Skeletal muscle cell (primary cell): ENCODE measurements at regions not wholly inside any gene's neighbourhood (a gene's known extent, or its start where the extent isn't known, plus 50 kb on each side); places are given as distances from the start of the nearest gene placed in this dataset.

Experiments
- DNase-seq: peaks from one replicate; pipeline ENCODE4 v3.0.0-alpha.2; 2010; ENCODE audit warnings: low read depth
- H3K4me3 ChIP-seq: 2 replicates; pipeline ENCODE4 v1.5.1; 2011; ENCODE audit warnings: low read depth, mild to moderate bottlenecking, control low read depth, low read length, moderate library complexity

GRCh38 chr13:31081316-31081715 is 80.4 kb downstream of the HSPH1 start:
- no peak for DNase-seq
- H3K4me3 ChIP-seq: no peak overlapping the region

GRCh38 chr13:31074756-31075155 is 86.9 kb downstream of the HSPH1 start:
- DNase-seq: no peak
- no peak overlapping the region for H3K4me3 ChIP-seq

GRCh38 chr13:31073859-31074718 is 87.6 kb downstream of the HSPH1 start:
- no peak overlapping the region for H3K4me3 ChIP-seq
- peak; percentile 22 for DNase-seq

GRCh38 chr13:31072041-31072440 is 89.7 kb downstream of the HSPH1 start:
- H3K4me3 ChIP-seq: no peak overlapping the region

GRCh38 chr13:31069808-31070534 is 91.7 kb downstream of the HSPH1 start:
- H3K4me3 ChIP-seq: no peak overlapping the region
- DNase-seq: no peak

More at GRCh38 chr13:31072041-31072440, 89.7 kb downstream of the HSPH1 start:
- DNase-seq: peak; percentile 19

- no peak overlapping the region for H3K4me3 ChIP-seq
- no peak for DNase-seq
Measured at GRCh38 chr13:31068119-31068423, 93.6 kb downstream of the HSPH1 start.

- DNase-seq: peak; percentile 51
- no peak overlapping the region for H3K4me3 ChIP-seq
Measured at GRCh38 chr13:31067416-31068118, 94.1 kb downstream of the HSPH1 start.

- DNase-seq: no peak
- H3K4me3 ChIP-seq: no peak overlapping the region
Measured at GRCh38 chr13:31064636-31065035, 97.1 kb downstream of the HSPH1 start.

GRCh38 chr13:31063772-31064171 is 97.9 kb downstream of the HSPH1 start:
- no peak overlapping the region for H3K4me3 ChIP-seq
- no peak for DNase-seq

GRCh38 chr13:31060655-31061054 is 101.0 kb downstream of the HSPH1 start:
- no peak for DNase-seq
- no peak overlapping the region for H3K4me3 ChIP-seq

- H3K4me3 ChIP-seq: no peak overlapping the region
- DNase-seq: no peak
Measured at GRCh38 chr13:31060220-31060619, 101.5 kb downstream of the HSPH1 start.

GRCh38 chr13:31057403-31058033 is 104.2 kb downstream of the HSPH1 start:
- no peak for DNase-seq
- H3K4me3 ChIP-seq: no peak overlapping the region

GRCh38 chr13:31056644-31057271 is 104.9 kb downstream of the HSPH1 start:
- DNase-seq: no peak

GRCh38 chr13:31055589-31055988 is 106.1 kb downstream of the HSPH1 start:
- no peak overlapping the region for H3K4me3 ChIP-seq
- DNase-seq: no peak

More at GRCh38 chr13:31056644-31057271, 104.9 kb downstream of the HSPH1 start:
- no peak overlapping the region for H3K4me3 ChIP-seq

- no peak for DNase-seq
Measured at GRCh38 chr13:31054632-31055031, 107.1 kb downstream of the HSPH1 start.

GRCh38 chr13:31053896-31054295 is 107.8 kb downstream of the HSPH1 start:
- DNase-seq: no peak
- no peak overlapping the region for H3K4me3 ChIP-seq

More at GRCh38 chr13:31054632-31055031, 107.1 kb downstream of the HSPH1 start:
- H3K4me3 ChIP-seq: no peak overlapping the region

- no peak for DNase-seq
- no peak overlapping the region for H3K4me3 ChIP-seq
Measured at GRCh38 chr13:31053091-31053490, 108.6 kb downstream of the HSPH1 start.

- H3K4me3 ChIP-seq: no peak overlapping the region
- DNase-seq: no peak
Measured at GRCh38 chr13:31052478-31052877, 109.2 kb downstream of the HSPH1 start.

- DNase-seq: no peak
- no peak overlapping the region for H3K4me3 ChIP-seq
Measured at GRCh38 chr13:31051999-31052398, 109.7 kb downstream of the HSPH1 start.
